OCI-LY3 (cell line): ENCODE measurements at regions not wholly inside any gene's neighbourhood (a gene's known extent, or its start where the extent isn't known, plus 50 kb on each side); places are given as distances from the start of the nearest gene placed in this dataset.
A peak's percentile ranks its signal among the peaks of the same experiment; 100 is the strongest.

Experiments
- H2AFZ ChIP-seq: fragments of 200-600, 300-600 bp; shearing (Covaris generic); 2 replicates; pipeline ENCODE4 v1.6.0; 2014; ENCODE audit warnings: antibody characterized with exemption, low read depth, low read length
- H3K27ac ChIP-seq: fragments of 200-600, 300-600 bp; sonication (generic); 2 replicates; pipeline ENCODE4 v1.5.1; 2014; ENCODE audit warnings: mild to moderate bottlenecking, low read length, moderate library complexity, mixed read lengths
- H3K27me3 ChIP-seq: fragments of 200-600, 300-600 bp; sonication (generic); 2 replicates; pipeline ENCODE4 v1.6.1; 2014; ENCODE audit warnings: low read depth, low read length, mixed read lengths
- H3K36me3 ChIP-seq: fragments of 200-600, 300-600 bp; sonication (generic); replicated peaks from 2 replicates; pipeline ENCODE3; 2014; ENCODE audit warnings: low read depth, low read length, mixed read lengths
- H3K4me1 ChIP-seq: fragments of 300-600, 200-600 bp; sonication (generic); 2 replicates; pipeline ENCODE4 v1.6.1; 2014; ENCODE audit warnings: low read length, mixed read lengths
- H3K4me2 ChIP-seq: fragments of 200-600, 300-600 bp; sonication (generic); 2 replicates; pipeline ENCODE4 v1.6.1; 2014; ENCODE audit warnings: low read length, mixed read lengths
- H3K4me3 ChIP-seq: fragments of 300-600, 200-600 bp; sonication (generic); 2 replicates; pipeline ENCODE4 v1.5.1; 2014; ENCODE audit warnings: antibody characterized with exemption, mild to moderate bottlenecking, low read length, moderate library complexity
- H3K79me2 ChIP-seq: fragments of 300-600, 200-600 bp; shearing (Covaris generic); 2 replicates; pipeline ENCODE4 v1.6.1; 2014; ENCODE audit warnings: mild to moderate bottlenecking, low read length, mixed read lengths
- H3K9ac ChIP-seq: fragments of 300-600, 200-600 bp; shearing (Covaris generic); 2 replicates; pipeline ENCODE4 v1.6.0; 2014; ENCODE audit warnings: mild to moderate bottlenecking, low read length, moderate library complexity
- H3K9me3 ChIP-seq: fragments of 200-600, 300-600 bp; shearing (Covaris generic); 2 replicates; pipeline ENCODE4 v1.6.1; 2014; ENCODE audit warnings: low read length, mixed read lengths; ENCODE audit not compliant: insufficient read depth
- H4K20me1 ChIP-seq: fragments of 200-600, 300-600 bp; sonication (generic); 2 replicates; pipeline ENCODE4 v1.6.1; 2016; ENCODE audit warnings: low read length, mixed read lengths; ENCODE audit not compliant: insufficient read depth
- EZH2phosphoT487 ChIP-seq: fragments of 200-600 bp; shearing (Covaris generic); IDR thresholded peaks from 2 replicates; pipeline ENCODE4 v1.6.1; 2018; ENCODE audit warnings: antibody characterized with exemption, mixed run types, low read depth
- TF ChIP-seq, protein P1 (sequence below): fragments of 200-600, 300-600 bp; sonication (generic); IDR thresholded peaks from 2 replicates; pipeline ENCODE4 v1.5.1; 2014; ENCODE audit warnings: antibody characterized with exemption, low read length, low read depth

DNA sequence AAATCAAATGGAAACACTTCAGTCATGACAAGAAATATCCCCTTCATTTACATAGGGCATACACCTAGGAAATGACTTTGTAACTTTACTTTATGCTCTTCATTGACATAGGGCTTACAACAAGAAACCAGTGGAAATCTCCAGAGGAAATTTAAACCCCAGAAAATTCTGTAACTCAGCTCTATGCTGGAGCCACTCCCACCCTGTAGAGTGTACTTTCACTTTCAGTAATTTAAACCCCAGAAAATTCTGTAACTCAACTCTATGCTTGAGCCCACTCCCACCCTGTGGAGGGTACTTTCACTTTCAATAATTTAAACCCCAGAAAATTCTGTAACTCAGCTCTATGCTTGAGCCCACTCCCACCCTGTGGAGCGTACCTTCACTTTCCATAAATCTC lies 987.1 kb upstream of the CADM2 start:
- Histone ChIP-seq H3K4me1 (peaks cover 19% of the 10 kb centered on the region), H2AFZ (no peak overlapping the region; the same call in 1 of the 2 replicates), H3K4me2 (peak overlapping the region; percentile 5)

DNA sequence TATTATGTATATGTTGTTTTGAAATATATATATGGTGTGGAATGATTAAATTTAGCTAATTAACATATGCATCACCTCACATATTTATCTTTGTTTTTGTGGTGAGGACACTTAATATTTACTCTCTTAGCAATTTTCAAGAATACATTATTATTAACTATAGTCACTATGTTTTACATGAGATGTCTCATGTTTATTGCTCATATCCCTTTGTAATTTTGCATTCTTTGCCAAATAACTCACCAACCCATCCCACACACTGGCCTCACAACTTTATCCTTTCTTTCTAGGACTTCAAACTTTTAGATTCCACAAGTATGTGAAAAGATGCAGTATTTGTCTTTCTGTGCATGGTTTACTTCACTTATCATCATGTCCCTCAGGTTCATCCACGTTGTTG lies 950.2 kb upstream of the CADM2 start:
- TF ChIP-seq, protein P1, sequence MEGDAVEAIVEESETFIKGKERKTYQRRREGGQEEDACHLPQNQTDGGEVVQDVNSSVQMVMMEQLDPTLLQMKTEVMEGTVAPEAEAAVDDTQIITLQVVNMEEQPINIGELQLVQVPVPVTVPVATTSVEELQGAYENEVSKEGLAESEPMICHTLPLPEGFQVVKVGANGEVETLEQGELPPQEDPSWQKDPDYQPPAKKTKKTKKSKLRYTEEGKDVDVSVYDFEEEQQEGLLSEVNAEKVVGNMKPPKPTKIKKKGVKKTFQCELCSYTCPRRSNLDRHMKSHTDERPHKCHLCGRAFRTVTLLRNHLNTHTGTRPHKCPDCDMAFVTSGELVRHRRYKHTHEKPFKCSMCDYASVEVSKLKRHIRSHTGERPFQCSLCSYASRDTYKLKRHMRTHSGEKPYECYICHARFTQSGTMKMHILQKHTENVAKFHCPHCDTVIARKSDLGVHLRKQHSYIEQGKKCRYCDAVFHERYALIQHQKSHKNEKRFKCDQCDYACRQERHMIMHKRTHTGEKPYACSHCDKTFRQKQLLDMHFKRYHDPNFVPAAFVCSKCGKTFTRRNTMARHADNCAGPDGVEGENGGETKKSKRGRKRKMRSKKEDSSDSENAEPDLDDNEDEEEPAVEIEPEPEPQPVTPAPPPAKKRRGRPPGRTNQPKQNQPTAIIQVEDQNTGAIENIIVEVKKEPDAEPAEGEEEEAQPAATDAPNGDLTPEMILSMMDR = no peak
- no peak for TF ChIP-seq EZH2phosphoT487

More for the DNA sequence above, 987.1 kb upstream of the CADM2 start:
- H3K4me3 ChIP-seq = no peak overlapping the region
- no peaks in the 10 kb centered on the region for H3K79me2 ChIP-seq
- no peak overlapping the region for H3K9ac ChIP-seq
- no peaks in the 10 kb centered on the region for H3K36me3 ChIP-seq
- H4K20me1 ChIP-seq = no peaks in the 10 kb centered on the region
- no peak overlapping the region for H3K27ac ChIP-seq
- TF ChIP-seq, protein P1 = no peak
- no peak for TF ChIP-seq EZH2phosphoT487
- no peaks in the 10 kb centered on the region for H3K27me3 ChIP-seq
- no peaks in the 10 kb centered on the region for H3K9me3 ChIP-seq

GRCh38 chr3:84023842-84024241 lies 934.9 kb upstream of the CADM2 start:
- Histone ChIP-seq H3K9me3 (no peaks in the 10 kb centered on the region), H3K79me2 (no peaks in the 10 kb centered on the region), H4K20me1 (no peaks in the 10 kb centered on the region), H3K4me2 (no peak overlapping the region), H3K9ac (no peak overlapping the region), H2AFZ (no peak overlapping the region), H3K36me3 (no peaks in the 10 kb centered on the region), H3K27me3 (no peaks in the 10 kb centered on the region), H3K4me3 (no peak overlapping the region), H3K4me1 (no peaks in the 10 kb centered on the region), H3K27ac (no peak overlapping the region)
- TF ChIP-seq EZH2phosphoT487 = no peak
- TF ChIP-seq, protein P1 = no peak

More for the DNA sequence above, 950.2 kb upstream of the CADM2 start:
- H3K4me1 ChIP-seq = no peaks in the 10 kb centered on the region
- no peak overlapping the region for H3K27ac ChIP-seq
- H3K27me3 ChIP-seq = no peaks in the 10 kb centered on the region
- no peak overlapping the region for H3K4me3 ChIP-seq
- H4K20me1 ChIP-seq = no peaks in the 10 kb centered on the region
- no peak overlapping the region for H2AFZ ChIP-seq
- no peaks in the 10 kb centered on the region for H3K9me3 ChIP-seq
- no peaks in the 10 kb centered on the region for H3K79me2 ChIP-seq
- H3K4me2 ChIP-seq = no peak overlapping the region
- no peaks in the 10 kb centered on the region for H3K36me3 ChIP-seq
- H3K9ac ChIP-seq = no peak overlapping the region

DNA sequence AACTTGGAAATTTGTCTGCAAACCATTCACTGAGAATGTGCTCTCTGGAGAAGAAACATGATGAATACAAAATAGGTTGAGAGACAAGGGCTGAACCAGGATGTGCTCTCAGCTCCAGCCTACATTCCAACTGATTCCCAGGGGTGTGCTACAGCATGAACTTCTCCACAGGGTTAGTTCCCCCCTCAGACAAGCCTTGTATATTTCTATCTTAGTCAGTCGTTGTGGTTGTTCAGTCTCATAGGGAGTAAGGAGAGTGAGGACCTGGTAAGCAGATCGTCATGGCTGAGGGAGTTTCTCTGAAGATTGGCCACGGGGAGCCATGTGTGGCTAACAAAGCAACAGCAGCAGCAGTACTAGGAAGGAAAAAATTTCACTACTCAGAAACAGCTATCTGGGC lies 919.7 kb upstream of the CADM2 start:
- no peak for TF ChIP-seq EZH2phosphoT487
- TF ChIP-seq, protein P1 = no peak
- H3K4me3 ChIP-seq = no peak overlapping the region
- no peak overlapping the region for H3K27ac ChIP-seq
- H3K79me2 ChIP-seq = no peaks in the 10 kb centered on the region
- H3K27me3 ChIP-seq = no peaks in the 10 kb centered on the region
- no peaks in the 10 kb centered on the region for H4K20me1 ChIP-seq
- no peak overlapping the region for H3K4me2 ChIP-seq
- no peak overlapping the region for H2AFZ ChIP-seq
- H3K4me1 ChIP-seq = no peaks in the 10 kb centered on the region
- H3K9me3 ChIP-seq = 0 out of 2 replicates have a peak, but pooled peaks cover 4% of the 10 kb centered on the region
- no peaks in the 10 kb centered on the region for H3K36me3 ChIP-seq
- no peak overlapping the region for H3K9ac ChIP-seq
